HPDE6-E6E7 (cell line): ENCODE measurements at regions not wholly inside any gene's neighbourhood (a gene's known extent, or its start where the extent isn't known, plus 50 kb on each side); places are given as distances from the start of the nearest gene placed in this dataset.
"Not testable (repeated sequence)": the region's sequence is repeated elsewhere in the genome, so short reads cannot be mapped to it uniquely, and the experiment has no call there.

Source experiments
- DNase-seq: peaks from one replicate; pipeline ENCODE4 v3.0.0; 2011; ENCODE audit warnings: missing footprints; ENCODE audit errors: extremely low spot score

DNA sequence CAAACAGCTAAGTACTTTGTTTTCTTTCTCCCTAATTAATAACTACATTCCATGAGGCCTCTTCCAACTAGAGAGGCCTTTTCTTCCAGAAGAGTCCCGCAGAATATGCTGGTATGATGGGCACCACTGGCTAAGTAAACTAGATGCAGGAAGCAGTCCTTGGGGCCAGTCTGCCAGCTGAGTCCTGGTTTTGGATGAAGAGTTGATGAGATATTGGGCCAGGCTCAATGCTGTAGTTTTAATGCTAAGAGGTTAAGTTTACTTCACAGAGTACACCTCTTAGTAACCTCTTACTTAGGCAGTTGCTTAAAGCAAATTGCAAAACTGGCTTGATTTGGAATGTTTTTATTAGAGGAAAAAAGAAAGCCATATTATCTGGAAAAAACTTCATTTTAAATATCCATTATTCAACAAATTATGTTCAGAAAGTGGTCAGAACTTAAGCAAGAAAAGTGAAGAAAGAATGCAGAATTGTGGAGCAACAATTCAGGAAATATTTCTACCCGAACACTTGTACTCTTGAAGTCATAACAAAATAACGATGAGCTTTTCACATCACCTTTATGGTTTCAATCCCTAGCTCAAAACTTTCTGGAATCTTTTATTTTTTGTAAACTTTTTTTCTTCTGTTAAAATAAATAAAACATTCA lies 178.4 kb upstream of the CDIN1 start:
- no peak for DNase-seq

DNA sequence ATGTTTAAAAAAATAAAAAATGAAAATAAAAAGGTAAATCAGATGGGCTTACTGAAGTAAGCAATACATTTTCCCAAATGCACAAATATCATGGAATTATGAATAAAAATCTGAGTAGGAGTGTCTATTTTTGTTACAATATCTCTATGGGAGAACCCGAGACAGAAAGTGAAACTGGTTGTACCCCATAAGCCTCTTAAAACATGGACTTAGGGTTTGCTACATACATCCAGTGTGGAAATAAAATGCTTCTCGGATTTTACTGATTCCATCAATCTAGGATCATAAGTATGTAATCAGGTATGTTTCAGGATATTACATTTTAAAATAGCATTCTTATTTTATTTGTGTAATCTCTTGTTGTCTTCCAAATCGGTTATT lies 177.8 kb upstream of the CDIN1 start:
- no peak for DNase-seq

DNA sequence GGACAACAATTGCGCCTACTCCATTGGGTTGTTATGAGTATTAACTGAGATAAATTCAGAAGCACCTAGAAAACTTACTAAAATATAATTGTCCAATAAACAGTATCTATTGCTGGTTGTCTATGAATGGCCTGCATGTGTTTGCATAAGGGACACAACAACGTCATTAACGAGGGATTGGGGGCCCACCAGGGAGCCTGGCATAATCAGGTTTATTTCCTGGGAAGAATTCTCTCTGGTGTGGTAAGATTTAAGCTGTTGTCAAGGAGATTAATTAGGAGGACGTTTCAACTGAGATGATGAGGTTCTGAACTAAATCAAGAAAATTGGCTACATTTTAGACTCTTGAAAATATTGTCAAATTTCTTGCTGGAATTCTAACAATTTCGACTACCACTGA lies 176.1 kb upstream of the CDIN1 start:
- DNase-seq, result no peak

DNA sequence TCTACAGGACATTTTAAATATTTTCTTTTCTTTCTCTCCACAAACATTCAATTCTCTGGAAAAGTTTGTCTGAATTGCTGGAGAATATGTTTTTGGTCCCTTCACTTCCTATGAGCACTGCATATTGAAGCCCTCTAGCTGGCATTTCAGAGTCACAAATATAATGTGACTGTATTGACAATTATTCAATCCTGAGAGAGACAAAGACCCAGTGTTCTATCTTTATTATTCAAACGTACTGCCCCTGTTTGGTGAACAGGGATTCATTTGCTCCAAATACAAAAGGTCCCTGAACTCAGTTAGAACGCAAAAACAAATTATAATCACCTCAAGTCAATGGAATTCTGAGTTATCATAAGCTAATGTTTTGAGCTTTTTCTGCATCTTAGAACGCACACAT lies 173.1 kb upstream of the CDIN1 start:
- no peak for DNase-seq

DNA sequence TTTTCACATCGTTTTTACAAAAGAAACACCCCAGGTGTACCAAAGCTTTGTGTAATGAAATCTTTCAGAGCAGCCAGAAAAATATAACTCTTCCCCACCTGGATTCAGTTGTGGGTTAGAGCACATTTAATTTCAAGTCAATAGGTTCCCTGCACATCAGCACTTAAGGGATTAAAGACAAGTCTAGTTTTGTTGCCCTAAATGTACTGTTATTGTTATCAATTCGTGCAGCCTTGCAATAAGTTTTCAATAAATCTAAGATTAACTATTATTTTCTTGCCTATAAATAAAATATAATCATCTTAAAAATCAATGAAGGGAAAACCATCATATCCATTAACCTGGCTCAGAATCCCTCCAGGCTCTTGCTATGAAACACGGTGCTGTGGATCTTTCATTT lies 172.5 kb upstream of the CDIN1 start:
- no peak for DNase-seq

DNA sequence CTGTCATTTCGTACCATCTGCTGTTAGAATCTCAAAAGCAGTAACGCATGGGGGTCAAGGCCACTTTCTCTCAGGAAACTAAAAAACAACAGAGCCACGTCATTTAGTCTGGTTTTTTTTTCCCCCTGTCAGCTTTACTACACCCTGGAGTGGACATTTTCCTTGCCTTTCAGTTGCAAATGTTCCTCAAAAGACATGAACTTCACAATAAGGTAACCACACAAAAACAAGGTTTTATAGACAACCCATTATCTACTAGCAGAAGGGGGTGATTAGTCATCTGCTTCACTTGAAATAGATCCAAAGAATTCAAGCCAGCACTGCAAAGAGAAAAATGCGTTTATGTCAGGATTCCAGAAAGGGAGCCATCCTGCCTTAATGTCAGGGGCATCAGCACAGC lies 171.8 kb upstream of the CDIN1 start:
- DNase-seq, result no peak

DNA sequence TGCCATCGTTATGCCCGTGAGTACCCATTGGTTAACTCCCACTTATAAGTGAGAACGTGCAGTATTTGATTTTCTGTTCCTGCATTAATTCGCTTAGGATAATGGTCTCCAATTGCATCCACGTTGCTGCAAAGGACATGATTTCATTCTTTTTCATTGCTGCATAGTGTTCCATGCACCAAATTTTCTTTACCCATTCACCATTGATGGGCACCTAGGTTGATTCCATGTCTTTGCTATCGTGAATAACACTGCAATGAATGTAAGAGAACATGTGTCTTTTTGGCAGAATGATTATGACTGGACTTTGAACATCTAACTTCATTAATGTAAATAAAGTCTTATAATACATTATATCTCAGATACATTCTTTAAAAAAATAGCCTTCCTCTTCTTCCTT lies 169.6 kb upstream of the CDIN1 start:
- no peak for DNase-seq

DNA sequence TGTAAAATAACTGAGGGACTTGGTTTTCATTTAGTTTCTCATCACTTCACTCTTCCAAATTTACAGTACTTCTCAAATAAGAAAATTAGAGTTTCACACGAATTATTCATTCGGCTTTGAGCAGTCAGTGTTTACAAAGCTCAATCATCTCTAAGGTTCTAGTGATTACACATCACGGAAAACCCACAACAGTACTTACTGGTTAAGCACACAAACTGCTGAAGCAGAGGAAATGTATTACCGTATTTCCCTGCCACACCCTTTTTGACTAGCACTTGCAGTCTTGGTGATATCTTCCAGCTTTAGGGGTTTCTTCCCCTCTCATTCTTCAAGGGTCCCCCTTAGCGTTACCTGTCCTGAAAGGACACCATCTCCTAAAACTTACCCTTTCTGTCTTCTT lies 164.8 kb upstream of the CDIN1 start:
- no peak for DNase-seq

DNA sequence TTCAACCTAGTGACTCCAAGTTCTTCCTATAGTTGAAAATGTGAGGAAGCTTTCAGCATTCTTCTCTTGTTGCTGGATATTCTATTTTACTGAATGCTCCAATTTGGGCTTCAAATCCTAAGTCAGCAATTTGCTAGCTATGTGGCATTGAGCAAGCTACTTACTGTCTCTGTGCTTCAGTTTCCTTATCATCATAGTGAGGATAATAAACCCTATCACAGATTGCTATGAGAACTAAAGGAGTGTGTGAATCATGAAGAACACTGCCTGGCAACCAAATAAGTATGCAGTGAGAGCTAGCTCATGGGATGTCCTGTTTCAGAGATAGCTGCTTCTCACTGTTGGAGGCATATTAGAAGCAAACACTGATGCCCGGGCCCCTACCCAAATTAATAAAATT lies 163.8 kb upstream of the CDIN1 start:
- DNase-seq, result no peak

DNA sequence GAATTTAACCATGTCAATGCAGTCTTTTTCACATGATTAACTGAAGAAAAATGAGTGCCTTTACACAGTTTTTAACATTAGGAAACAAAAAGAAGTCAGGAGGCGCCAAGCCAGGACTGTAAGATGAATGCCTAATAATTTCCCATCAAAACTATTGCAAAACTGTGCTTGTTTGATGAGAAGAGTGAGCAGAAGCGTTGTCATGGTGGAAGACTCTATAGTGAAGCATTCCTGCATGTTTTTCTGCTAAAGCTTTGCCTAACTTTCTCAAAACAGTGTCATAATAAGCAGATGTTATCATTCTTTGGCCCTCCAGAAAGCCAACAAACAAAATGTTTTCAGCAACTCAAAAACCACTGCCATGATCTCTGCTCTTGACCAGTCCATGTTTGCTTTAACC lies 156.8 kb upstream of the CDIN1 start:
- DNase-seq, result no peak

DNA sequence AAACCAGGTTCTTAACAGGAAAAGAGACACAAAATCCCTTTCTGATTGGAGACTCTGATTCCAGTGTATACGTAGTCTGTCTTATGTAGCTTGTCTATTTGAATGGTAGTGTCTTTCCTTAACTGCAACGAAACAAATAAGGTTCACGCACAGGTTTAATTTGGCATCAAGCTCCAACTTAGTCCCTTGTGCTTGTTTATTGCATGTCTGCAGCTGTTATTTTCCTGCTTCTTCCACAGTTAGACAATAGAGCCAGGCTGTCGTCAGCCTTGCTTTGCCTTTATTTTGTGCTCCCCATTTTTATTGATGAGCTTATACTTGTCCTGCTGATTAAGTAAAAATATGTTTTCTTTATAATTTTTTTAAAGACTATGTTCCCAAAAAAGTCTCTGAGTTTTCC lies 152.7 kb upstream of the CDIN1 start:
- DNase-seq, result no peak

DNA sequence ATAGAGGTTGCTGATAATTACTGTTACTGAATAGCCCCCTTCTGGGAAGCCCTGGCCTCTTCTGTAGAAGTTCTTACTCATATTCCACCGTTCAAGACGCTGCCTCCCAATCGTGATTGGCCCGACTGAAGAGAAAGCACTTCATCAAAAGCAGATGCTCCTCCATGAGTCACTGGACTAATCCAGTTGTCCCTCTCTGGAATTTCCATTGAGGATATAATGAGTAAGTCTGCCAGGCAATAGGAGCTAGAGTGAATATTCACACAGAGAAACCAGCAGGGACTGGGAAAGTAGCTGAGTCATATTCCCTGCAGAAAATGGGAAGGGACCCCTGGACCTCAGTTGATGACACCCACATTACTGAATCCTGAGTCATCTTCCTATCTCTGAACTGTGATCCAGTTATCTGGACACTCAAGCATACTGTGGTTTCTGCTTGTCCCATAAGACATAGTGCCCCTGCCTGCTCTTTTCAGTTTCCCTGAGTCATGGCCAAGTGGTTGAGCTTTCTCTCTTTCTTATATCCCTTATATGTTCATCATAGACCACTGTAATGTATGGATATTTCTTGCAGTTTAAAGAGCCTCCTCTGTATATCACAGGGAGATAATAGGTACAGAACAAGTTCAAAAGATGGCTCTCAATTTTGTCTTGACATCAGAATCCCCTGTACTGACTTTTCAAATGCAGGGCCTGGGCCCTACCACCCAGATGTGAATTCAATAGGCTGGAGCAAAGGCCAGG lies 151.2 kb upstream of the CDIN1 start:
- peak; percentile 72 for DNase-seq

DNA sequence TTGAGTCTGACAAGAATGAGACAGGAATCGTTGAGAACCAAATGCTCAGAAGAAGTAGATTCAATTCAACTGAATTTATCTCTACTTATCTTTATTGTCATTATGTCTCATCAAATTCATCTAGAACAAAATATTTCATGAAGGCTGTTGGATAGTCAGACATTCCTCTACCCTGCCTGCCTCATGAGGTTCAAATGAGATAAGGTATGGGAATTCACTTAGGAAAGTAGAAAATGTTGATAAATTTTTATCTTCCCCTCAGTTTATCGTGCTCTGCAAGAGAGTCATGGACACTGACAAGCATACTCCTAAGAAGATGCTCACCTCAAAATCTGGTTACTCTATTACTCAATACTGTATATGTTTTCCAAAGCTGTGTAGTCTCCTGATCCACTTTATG lies 149.7 kb upstream of the CDIN1 start:
- DNase-seq, result no peak

DNA sequence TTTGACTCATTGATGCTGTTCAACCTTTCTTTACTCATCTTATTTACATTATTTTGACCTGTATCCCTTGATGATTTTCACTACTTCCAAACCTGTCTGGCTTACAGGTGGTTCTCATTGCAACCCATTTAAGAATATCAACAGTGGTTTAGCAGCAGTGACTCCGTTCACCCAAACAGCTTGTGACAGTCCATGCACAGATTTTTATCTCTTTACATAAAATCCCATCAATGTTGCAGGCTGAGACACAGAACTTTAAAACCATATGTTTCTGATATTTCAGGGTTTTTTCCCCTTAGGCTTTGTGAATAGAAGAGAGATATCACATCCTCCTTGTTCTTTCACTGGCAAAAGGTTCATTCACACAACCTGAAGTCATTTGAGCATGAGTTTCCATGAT lies 149.1 kb upstream of the CDIN1 start:
- DNase-seq, result no peak

DNA sequence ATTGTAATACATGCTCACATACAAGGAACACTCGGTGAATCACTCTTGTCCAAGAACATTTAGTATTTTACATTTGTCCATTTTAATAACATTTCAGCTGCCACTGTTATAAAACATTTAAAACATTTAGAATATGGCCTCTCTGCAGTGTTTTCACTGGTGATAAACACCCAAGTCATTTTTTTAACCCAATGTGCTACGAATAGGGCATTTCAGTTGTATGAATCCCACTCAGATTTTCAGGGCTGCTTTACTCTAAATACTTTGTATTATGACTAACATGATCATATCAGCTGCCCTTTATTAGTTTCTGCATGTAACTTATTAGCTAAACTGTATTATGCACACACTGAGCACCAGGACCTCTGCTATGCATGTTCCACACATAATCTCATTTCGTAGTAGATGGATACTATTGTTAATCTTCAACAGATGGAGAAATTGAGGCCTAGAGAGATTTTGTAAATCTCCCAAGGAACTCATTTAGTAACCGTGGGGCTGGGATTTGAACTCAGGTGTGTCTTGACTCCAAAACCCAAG lies 148.6 kb upstream of the CDIN1 start:
- DNase-seq, result no peak

DNA sequence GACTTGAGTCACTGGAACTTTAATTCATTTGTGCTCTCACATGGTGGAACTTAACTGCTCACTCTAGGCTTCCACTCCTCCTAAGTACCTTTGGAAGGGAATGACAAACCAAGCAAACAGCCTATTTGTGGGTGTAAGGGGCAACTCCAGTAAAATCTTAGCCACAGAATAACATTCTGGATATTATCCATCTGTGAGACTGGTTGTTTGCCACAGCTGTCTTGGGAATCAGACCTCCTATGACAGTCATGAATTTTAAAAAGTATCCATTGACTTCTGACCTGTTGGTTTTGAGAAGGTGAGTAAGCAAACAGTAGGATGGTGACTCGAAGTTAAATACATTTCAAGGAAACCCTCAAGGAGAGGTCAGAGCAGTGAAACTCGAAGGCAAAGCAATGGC lies 147.3 kb upstream of the CDIN1 start:
- DNase-seq, result no peak

DNA sequence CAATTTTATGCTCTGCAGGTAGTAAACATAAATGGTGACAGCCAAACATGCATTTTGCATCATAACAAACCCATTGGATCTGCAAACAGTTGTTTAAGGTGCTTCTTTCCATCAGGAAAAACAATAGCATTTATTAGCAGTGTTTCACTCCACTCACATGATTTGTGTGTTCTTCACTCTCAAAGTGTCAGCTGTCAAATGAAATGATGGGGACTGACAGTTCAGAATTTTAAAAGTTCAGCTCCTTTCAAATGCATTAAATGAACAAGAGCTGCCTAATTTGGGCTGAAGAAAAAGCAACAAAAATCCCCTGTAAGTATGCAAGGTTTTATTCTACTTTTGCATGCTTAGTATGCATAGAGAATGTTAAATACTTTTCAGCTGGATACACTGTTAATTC lies 145.2 kb upstream of the CDIN1 start:
- no peak for DNase-seq

DNA sequence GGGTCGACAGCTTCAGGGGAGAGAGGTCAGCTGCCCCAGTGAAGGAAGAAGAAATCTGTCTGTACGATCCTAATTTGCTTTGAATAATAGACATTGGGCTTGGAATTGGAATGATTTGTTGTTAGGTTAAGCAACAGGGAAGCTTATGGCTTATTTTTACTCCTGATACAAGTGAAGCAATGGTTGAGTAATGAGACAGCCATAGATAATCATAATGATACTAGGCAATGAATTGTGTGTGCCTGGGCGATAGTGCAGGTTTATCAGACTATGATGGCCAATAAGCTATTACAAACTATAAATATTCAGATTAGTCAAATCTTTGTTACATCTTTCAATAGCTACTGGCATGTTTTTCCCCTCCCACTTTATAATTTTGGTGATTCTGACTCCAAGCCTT lies 140.9 kb upstream of the CDIN1 start:
- DNase-seq, result no peak

DNA sequence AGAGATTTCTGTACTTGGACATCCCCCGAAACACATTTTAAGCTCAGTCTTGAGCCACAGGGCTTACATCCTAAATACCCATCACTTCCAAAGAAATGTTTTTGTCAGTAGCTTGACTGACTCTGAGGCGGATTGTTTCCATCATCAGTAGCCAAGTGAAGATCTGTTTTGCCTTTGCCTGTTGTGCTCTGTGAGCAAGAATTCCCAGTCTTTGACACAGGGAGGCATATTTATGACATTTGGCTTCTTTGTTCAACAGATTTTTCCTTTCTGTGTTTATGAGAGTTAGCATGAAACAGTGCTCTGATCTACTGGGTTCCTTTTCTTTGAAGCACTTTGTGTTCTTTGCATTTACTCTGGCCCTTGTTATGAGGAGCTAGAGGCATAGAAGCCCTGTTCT lies 132.1 kb upstream of the CDIN1 start:
- DNase-seq, result no peak

DNA sequence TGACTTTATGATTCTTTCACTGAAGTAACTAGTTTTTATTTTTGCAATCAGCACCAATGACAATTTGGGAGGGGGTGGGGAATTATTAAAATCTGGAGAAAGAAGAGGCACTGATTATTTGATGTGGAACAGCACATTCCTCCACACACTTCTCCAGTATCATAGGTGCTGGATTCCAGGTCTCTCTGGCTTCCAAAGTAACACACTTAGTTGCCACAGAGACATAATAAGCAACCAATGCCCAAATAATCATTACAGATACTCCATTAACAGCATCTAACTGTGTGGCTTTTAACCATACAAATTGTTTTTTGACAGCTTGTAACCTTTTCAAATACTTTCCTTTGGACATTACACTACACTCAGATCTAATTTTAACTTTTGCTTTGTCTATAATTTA lies 131.0 kb upstream of the CDIN1 start:
- no peak for DNase-seq

DNA sequence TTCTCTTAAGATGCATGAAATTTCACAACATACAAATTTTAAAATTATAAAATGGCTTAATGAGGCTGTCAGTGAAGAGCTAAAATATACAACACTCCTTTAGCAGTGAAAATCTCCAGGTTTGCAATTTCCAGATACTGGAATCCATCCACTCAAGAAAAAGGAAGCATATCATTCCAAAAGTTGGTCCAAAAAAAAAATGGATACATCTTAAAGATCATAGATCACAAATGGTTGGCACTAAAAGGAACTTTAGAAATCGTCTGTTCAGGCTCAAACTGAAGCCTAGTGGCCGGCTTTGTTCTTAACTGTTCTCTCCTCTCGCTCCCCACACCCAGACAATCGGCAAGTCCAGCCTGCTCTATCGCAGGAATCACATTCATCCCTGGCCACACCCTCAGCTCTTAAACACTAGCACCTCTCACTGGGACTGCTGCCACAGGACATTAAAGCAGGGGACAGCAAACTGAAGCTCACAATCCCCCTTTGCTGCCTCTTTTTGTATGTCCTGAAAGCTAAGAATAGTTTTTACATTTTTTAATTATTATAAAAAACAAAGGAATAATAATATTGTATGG lies 130.3 kb upstream of the CDIN1 start:
- no peak for DNase-seq

DNA sequence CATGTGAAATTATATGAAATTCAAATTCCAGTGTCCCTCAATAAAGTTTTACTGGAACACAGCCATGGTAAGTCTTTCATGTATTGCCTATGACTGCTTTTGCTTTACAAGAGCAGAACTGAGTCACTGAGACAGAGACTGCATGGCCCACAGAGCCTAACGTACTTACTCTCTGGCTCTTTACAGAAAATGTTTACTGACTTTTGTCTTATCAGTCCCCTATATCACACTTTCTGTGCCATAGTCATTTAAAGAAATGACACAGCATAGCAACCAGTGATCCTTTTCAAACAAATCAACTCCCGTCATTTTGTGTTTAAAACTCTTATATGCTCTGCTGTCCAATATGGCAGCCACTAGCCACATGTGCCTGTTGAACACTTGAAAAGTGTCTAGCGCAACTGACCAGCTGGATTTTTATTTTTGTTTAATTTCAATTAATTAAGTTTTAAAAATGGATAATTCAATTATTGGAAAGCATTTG lies 129.7 kb upstream of the CDIN1 start:
- no peak for DNase-seq

DNA sequence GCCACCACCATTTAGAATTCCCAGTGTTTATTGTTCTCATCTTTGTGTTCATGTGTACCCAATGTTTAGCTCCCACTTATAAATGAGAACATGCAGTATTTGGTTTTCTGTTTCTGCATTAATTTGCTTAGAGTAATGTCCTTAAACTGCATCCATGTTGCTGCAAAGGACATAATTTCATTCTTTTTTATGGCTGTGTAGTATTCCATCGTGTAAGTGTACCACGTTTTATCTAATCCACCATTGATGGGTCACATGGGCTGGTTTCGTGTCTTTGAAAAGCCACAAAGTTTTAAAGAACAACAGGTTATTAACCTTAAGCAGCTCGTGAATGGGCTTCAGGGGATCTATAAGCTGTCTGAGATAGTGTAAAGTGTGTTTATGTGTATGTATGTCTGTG lies 125.2 kb upstream of the CDIN1 start:
- not testable (repeated sequence) for DNase-seq
